ENCODE measurements at regions not wholly inside any gene's neighbourhood (a gene's known extent, or its start where the extent isn't known, plus 50 kb on each side); places are given as distances from the start of the nearest gene placed in this dataset.

DNA sequence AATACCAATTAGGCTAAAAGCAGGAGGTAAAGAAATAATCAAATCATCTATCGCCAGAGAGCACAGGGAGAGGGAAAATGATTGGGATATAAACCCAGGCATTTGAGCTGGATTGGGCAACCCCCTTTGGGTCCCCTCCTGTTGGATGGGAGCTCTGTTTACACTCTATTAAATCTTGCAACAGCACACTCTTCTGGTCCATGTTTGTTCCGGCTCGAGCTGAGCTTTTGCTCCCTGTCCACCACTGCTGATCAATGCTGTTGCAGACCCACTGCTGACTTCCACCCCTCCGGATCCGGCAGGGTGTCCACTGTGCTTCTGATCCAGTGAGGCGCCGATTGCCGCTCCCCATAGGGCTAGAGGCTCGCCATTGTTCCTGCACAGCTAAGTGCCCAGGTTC lies 493.8 kb downstream of the MATN1 start (continued):
- TF ChIP-seq SP4 (CRISPR knock-in tag; IDR thresholded peaks at IDR 0.05) (0 out of 2 replicates have a peak, but pooled peaks have one; percentile 30), HNRNPUL1 (IDR thresholded peaks at IDR 0.05; ENCODE audit: low read depth, low read length) (no peak), RFX5 (IDR thresholded peaks at IDR 0.05; ENCODE audit: low read depth, low read length) (no peak), REPIN1 (CRISPR knock-in tag; IDR thresholded peaks at IDR 0.05; ENCODE audit: borderline replicate concordance, low read depth) (no peak), FOSL2 (CRISPR knock-in tag; IDR thresholded peaks at IDR 0.05) (0 out of 2 replicates have a peak, but pooled peaks have one; percentile 5), ZMYM3 (CRISPR knock-in tag; IDR thresholded peaks at IDR 0.05) (no peak), GABPB1 (CRISPR knock-in tag; IDR thresholded peaks at IDR 0.05) (peak; percentile 73), ISX (CRISPR knock-in tag; conservative IDR thresholded peaks at IDR 0.05) (no peak), IRF2 (CRISPR knock-in tag; IDR thresholded peaks at IDR 0.05) (0 out of 2 replicates have a peak, but pooled peaks have one; percentile 23), GTF2F1 (IDR thresholded peaks at IDR 0.05; ENCODE audit: low read length) (no peak), RAD51 (IDR thresholded peaks at IDR 0.05; ENCODE audit: borderline replicate concordance) (no peak), ZNF552 (CRISPR knock-in tag; IDR thresholded peaks at IDR 0.05; ENCODE audit: borderline replicate concordance) (no peak), ZFY (CRISPR knock-in tag; IDR thresholded peaks at IDR 0.05) (0 out of 2 replicates have a peak, but pooled peaks have one; percentile 30), ZNF251 (CRISPR knock-in tag; IDR thresholded peaks at IDR 0.05) (no peak), CENPT (CRISPR knock-in tag; IDR thresholded peaks at IDR 0.05; ENCODE audit: low read depth) (no peak), RORA (CRISPR knock-in tag; IDR thresholded peaks at IDR 0.05) (no peak), ZNF460 (CRISPR knock-in tag; IDR thresholded peaks at IDR 0.05; ENCODE audit: borderline replicate concordance) (no peak), ZNF451 (CRISPR knock-in tag; IDR thresholded peaks at IDR 0.05) (no peak), FOXA3 (CRISPR knock-in tag; IDR thresholded peaks at IDR 0.05) (peak; percentile 87), GPN1 (CRISPR knock-in tag; IDR thresholded peaks at IDR 0.05; ENCODE audit: borderline replicate concordance) (no peak), MBNL3 (CRISPR knock-in tag; conservative IDR thresholded peaks at IDR 0.05) (no peak), ZNF83 (CRISPR knock-in tag; IDR thresholded peaks at IDR 0.05; ENCODE audit: borderline replicate concordance) (no peak), RFXAP (CRISPR knock-in tag; IDR thresholded peaks at IDR 0.05; ENCODE audit: borderline replicate concordance) (no peak), NR1H2 (CRISPR knock-in tag; IDR thresholded peaks at IDR 0.05; ENCODE audit: borderline replicate concordance, low read depth) (no peak)
- TF ChIP-seq, protein P1, sequence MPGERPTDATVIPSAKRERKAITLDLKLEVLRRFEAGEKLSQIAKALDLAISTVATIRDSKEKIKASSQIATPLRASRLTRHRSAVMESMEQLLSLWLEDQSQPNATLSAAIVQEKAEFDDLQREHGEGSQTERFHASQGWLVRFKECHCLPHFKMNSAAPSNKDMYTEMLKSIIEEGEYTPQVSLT (CRISPR knock-in tag; IDR thresholded peaks at IDR 0.05; ENCODE audit: borderline replicate concordance, low read depth): no peak
- TF ChIP-seq, protein P2, sequence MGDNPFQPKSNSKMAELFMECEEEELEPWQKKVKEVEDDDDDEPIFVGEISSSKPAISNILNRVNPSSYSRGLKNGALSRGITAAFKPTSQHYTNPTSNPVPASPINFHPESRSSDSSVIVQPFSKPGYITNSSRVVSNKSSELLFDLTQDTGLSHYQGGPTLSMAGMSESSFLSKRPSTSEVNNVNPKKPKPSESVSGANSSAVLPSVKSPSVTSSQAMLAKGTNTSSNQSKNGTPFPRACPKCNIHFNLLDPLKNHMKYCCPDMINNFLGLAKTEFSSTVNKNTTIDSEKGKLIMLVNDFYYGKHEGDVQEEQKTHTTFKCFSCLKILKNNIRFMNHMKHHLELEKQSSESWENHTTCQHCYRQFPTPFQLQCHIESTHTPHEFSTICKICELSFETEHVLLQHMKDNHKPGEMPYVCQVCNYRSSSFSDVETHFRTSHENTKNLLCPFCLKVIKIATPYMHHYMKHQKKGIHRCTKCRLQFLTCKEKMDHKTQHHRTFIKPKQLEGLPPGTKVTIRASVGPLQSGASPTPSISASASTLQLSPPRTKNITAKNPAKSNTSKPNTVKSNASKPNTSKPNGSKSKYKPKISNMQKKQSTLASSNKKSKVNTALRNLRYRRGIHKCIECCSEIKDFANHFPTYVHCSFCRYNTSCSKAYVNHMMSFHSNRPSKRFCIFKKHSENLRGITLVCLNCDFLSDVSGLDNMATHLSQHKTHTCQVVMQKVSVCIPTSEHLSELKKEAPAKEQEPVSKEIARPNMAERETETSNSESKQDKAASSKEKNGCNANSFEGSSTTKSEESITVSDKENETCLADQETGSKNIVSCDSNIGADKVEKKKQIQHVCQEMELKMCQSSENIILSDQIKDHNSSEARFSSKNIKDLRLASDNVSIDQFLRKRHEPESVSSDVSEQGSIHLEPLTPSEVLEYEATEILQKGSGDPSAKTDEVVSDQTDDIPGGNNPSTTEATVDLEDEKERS (CRISPR knock-in tag; IDR thresholded peaks at IDR 0.05): no peak
- TF ChIP-seq, protein P3, sequence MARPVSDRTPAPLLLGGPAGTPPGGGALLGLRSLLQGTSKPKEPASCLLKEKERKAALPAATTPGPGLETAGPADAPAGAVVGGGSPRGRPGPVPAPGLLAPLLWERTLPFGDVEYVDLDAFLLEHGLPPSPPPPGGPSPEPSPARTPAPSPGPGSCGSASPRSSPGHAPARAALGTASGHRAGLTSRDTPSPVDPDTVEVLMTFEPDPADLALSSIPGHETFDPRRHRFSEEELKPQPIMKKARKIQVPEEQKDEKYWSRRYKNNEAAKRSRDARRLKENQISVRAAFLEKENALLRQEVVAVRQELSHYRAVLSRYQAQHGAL (CRISPR knock-in tag; IDR thresholded peaks at IDR 0.05; ENCODE audit: not compliant biosample characterization): no peak
